ENCODE measurements at regions not wholly inside any gene's neighbourhood (a gene's known extent, or its start where the extent isn't known, plus 50 kb on each side); places are given as distances from the start of the nearest gene placed in this dataset.

DNA sequence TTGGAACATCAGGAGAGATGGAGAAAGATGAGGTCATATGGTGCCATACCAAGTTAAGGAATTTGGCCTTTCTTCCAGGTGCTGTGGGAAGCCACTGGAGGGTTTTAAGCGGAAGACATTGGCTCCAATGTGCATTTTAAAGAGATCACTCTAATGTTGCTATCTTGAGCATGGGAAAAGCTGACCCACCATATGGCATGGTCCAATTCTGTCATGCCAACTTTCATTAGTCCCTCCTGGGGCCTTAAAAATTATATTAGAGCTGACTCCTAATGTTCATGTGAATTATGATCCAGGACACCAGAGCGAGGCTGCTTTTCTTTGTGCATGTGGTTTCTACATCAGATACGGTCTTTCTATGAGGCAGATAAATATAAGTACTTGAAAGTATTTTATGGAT is 335.0 kb upstream of the TSHZ2 start:
- no peak for DNase-seq (ENCODE audit: low spot score)

GRCh38 chr20:52631469-52631868 is 340.7 kb upstream of the TSHZ2 start:
- no peak for DNase-seq (ENCODE audit: low spot score)

DNA sequence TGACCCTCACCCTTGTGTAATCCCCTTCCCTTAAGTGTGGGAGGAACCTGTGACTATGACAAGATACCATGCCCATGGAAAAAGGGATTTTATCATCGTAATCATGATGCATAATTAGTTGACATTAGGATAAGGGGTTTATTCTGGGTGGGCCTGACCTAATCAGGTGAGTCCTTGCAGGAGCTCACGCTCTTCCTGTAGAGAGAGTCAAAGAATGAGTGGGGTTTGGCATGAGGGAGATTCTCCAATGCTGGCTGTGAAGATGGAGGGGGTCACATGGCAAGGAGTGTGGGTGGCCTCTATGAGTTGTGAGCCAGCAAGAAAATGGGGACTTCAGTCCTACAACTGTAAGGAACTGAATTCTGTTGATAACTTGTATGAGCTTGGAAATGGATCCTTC is 342.0 kb upstream of the TSHZ2 start:
- no peak for DNase-seq (ENCODE audit: low spot score)

DNA sequence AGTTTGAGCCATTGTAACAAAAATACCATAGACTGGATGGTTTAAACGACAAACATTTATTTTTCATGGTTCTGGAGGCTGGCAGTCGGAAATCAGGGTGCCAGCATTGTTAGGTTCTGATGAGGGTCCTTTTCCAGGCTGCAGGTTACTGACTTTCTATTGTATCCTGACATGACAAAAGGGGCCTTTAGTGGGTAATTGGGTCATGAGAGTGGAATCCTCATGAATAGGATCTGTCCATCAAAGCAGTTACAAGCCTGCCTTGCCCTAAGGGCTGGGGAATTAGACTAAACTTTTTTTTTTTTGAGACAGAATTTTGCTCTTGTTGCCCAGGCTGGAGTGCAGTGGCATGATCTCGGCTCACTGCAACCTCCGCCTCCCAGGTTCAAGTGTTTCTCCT is 347.9 kb upstream of the TSHZ2 start:
- DNase-seq (ENCODE audit: low spot score): no peak

GRCh38 chr20:52622081-52622480 is 350.1 kb upstream of the TSHZ2 start:
- no peak for DNase-seq (ENCODE audit: low spot score)

DNA sequence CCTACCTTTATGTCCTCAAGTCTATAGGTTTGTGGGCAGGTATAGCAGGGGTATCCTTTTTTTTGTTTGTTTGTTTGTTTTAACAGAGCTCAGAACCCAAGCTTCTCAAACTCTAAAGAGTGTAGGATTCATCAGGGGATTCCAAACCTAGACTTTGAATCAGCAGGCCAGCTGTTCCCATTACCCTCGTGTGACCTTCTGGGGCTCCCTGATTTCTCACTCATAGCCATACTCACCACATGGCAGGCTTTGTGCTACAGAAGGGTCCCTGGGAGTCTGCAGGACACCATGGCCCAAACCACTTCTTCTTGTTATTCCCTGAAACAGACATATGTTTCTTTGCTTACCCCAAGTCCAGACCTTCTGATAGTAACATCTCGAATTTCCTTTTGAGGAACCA is 350.8 kb upstream of the TSHZ2 start:
- DNase-seq (ENCODE audit: low spot score): no peak

DNA sequence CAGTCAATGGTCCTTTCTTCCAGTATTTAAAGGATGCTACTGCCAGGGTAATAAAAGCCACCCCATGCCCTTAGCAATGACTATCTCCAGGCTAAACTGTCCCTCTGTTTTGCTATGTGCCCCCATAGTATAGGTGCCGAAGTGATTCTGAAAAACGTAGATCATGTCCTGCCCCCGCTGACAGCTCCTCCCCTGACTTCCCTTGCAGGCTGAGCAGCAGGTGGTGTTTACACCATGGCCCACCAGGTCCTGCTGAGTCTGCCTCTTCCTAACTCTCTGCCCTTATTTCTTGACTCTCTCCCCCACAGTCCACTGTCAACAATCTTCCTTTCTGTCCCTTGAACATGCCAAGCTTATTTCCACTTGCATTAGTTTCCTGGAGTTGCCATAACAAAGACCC is 352.5 kb upstream of the TSHZ2 start:
- no peak for DNase-seq (ENCODE audit: low spot score)

- DNase-seq (ENCODE audit: low spot score): no peak
These were observed 353.1 kb upstream of the TSHZ2 start for GRCh38 chr20:52619101-52619500.

- DNase-seq (ENCODE audit: low spot score): no peak
These were observed 355.5 kb upstream of the TSHZ2 start for GRCh38 chr20:52616629-52617028.

- no peak for DNase-seq (ENCODE audit: low spot score)
These were observed 357.9 kb upstream of the TSHZ2 start for GRCh38 chr20:52614051-52614863.

DNA sequence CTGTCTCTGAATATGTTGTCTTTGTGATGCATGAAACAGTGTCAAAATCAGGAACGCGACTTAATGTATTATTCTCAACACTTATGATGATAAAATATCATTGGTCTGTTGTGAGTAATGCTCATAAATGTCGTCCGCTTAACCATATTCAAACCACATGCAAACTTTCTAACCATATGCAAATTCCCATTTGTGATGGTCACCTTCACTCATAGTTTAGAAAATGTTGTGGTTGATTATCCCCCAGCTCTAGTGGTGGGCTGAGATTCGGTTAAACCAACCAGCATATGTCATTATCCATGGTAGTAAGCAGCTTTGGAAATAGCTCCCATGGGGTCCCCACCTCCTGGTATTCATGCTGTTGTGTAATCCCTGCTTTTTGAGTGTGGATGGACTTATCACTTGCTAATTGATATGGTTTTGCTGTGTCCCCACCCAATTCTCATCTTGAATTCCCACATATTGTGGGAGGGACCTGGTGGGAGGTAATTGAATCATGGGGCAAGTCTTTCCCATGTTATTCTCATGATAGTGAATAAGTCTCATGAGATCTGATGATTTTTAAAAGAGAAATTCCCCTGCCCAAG is 360.0 kb upstream of the TSHZ2 start:
- no peak for DNase-seq (ENCODE audit: low spot score)

DNA sequence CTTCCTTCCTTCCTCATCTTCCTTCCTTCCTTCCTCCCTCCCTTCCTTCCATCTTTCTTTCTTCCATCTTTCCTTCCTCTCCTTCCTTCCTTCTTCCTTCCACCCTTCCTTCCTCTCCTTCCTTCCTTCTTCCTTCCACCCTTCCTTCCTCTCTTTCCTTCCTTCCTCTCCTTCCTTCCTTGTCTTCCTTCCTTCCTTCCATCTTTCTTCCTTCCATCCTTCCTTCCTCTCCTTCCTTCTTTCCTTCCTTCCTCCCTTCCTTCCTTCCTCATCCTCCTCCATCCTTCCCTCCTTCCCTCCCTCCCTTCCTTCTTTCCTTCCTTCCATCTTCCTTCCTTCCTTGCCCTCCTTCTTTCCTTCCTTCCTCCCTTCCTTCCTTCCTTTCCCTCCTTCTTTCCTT is 361.4 kb upstream of the TSHZ2 start:
- no peak for DNase-seq (ENCODE audit: low spot score)

- DNase-seq (ENCODE audit: low spot score): no peak
These were observed 370.7 kb upstream of the TSHZ2 start for GRCh38 chr20:52601295-52601971.

- DNase-seq (ENCODE audit: low spot score): no peak
These were observed 375.9 kb upstream of the TSHZ2 start for GRCh38 chr20:52596256-52596655.

- no peak for DNase-seq (ENCODE audit: low spot score)
These were observed 376.6 kb upstream of the TSHZ2 start for GRCh38 chr20:52595518-52595917.

GRCh38 chr20:52593654-52594053 is 378.5 kb upstream of the TSHZ2 start:
- no peak for DNase-seq (ENCODE audit: low spot score)

DNA sequence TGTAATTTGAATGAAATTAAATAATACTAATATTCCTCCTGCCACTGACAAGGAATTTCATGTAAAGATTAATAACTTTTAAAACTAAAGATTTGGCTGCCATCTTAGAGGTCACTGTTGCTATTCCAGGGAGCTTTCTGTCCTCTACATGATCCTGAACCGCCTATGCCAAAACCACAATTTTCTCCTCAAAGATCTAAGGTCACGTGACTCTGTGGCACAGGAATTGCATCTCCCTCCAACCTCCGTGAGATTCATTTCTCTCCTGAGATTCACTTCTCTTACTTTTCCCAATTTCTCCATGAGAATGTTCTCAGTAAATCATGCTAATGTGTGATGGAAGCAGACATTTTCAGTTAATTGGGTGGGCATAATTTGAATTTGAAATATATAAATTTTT is 379.6 kb upstream of the TSHZ2 start:
- DNase-seq (ENCODE audit: low spot score): no peak

GRCh38 chr20:52590100-52590499 is 382.1 kb upstream of the TSHZ2 start:
- DNase-seq (ENCODE audit: low spot score): no peak

DNA sequence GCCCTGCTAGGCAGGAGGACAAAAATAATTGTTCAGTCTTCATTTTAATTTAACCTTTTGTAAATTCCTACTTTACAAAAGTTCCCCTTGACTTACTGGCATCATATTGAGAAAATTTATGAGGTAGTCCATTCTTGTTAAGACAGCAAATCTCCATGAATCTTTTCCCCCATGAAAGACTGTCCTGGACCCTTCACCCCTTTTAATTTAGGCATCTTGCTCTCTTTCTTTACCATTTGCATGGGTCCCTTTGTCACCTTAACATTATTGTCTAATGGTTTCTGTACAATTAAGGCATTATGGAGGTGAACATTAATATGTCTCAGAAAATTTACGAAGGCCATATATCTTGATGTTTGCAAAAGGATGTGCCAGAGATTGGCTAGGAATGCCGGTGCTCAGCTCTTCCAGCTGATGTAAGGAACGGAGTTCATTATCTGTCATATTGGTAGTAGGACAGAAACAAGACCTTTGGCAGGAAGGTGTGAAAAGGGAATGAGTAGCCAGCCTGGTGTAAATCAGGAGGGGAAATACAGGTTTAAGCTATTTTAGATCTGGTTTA is 382.8 kb upstream of the TSHZ2 start:
- no peak for DNase-seq (ENCODE audit: low spot score)

DNA sequence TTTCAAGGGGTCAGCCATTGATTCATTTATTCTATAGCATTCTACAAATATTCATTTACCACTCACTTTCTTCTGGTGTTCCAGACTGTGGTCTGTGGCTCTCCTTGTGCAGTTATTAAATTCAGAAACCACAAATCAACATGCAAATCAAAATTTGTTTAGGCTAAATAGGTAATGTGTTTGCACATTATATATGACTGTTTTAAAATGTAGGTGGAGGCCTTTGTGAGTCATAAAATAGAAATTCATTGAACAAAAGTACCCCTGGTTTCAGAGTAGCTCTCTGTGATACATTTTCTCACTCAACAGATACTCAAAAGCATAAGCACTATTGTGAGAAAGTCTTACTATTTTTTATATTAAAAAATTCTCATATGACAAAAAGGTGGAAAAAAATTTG is 385.5 kb upstream of the TSHZ2 start:
- DNase-seq (ENCODE audit: low spot score): no peak

DNA sequence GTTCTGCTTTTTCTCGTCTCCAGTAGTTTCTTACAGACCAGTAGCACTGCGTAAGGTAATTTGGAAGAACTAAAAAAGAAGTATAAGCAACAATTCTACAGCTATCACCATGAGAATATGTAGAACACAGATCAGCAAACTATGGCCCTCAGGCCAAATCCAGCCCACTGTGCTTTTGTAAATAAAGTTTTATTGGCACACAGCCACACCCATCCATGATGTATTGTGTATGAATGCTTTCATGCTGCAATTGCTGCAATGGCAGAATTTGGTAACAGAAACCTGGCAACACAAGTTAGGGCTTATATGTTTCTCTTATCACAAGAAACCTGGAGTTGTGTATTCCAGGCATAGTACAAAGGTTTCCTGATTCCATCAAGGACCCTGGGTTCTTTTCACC is 386.8 kb upstream of the TSHZ2 start:
- no peak for DNase-seq (ENCODE audit: low spot score)

- DNase-seq (ENCODE audit: low spot score): no peak
These were observed 387.0 kb upstream of the ZFP64 start for GRCh38 chr20:52578559-52578958.

DNA sequence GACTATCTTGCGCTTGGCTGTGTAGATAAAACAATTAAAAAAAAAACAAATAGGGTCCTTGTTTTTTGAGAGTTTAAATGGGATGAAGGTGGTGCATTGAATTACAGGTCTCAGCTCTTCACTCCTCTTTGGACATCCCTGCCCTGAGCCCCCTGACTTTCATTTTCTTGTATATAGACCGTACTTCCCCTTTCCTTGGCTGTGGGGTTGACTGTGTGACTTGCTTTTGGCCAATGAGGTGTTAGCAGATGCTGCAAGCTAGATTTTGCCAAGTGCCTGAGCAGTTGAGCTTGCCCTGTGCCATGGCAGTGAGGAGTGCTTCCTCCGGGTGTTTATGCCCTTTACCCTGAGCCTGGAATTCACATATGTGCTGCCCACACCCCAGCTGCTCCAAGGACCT is 386.1 kb upstream of the ZFP64 start:
- DNase-seq (ENCODE audit: low spot score): no peak
